Parathyroid adenoma (tissue), 2 donors: ENCODE measurements at regions not wholly inside any gene's neighbourhood (a gene's known extent, or its start where the extent isn't known, plus 50 kb on each side); places are given as distances from the start of the nearest gene placed in this dataset.

Source experiments
- H2AFZ ChIP-seq: fragments of 300-600 bp; sonication (generic); one replicate; pipeline ENCODE4 v1.7.0; 2017; ENCODE audit warnings: antibody characterized with exemption, mild to moderate bottlenecking
- H3K27ac ChIP-seq: fragments of 300-600 bp; sonication (generic); one replicate; pipeline ENCODE4 v1.7.0; 2017
- H3K27me3 ChIP-seq: fragments of 300-600 bp; sonication (generic); one replicate; pipeline ENCODE4 v1.7.0; 2017; ENCODE audit warnings: low read length; ENCODE audit not compliant: control insufficient read depth, insufficient read depth
- H3K36me3 ChIP-seq: fragments of 300-600 bp; sonication (generic); one replicate; pipeline ENCODE4 v1.7.0; 2017; ENCODE audit warnings: low read length; ENCODE audit not compliant: control insufficient read depth, insufficient read depth
- H3K4me1 ChIP-seq: fragments of 300-600 bp; sonication (generic); one replicate; pipeline ENCODE4 v1.7.0; 2017; ENCODE audit warnings: control low read depth
- H3K4me2 ChIP-seq: fragments of 300-600 bp; sonication (generic); one replicate; pipeline ENCODE4 v1.7.0; 2017; ENCODE audit warnings: low read length
- H3K4me3 ChIP-seq: fragments of 300-600 bp; sonication (generic); one replicate; pipeline ENCODE4 v1.7.0; 2017; ENCODE audit warnings: low read depth, low read length
- H3K79me2 ChIP-seq: fragments of 300-600 bp; sonication (generic); one replicate; pipeline ENCODE4 v1.7.0; 2017; ENCODE audit warnings: control low read depth
- H3K9ac ChIP-seq: fragments of 300-600 bp; sonication (generic); one replicate; pipeline ENCODE4 v1.7.0; 2017; ENCODE audit warnings: mild to moderate bottlenecking
- H3K9me3 ChIP-seq: fragments of 300-600 bp; sonication (generic); one replicate; pipeline ENCODE4 v1.7.0; 2017; ENCODE audit warnings: low read length; ENCODE audit not compliant: control insufficient read depth
- CTCF ChIP-seq: fragments of 300-600 bp; sonication (generic); IDR thresholded peaks from one replicate; pipeline ENCODE4 v1.7.0; 2017; ENCODE audit warnings: antibody characterized with exemption, mild to moderate bottlenecking
- donor health status: primary hyperparathyroidism.

DNA sequence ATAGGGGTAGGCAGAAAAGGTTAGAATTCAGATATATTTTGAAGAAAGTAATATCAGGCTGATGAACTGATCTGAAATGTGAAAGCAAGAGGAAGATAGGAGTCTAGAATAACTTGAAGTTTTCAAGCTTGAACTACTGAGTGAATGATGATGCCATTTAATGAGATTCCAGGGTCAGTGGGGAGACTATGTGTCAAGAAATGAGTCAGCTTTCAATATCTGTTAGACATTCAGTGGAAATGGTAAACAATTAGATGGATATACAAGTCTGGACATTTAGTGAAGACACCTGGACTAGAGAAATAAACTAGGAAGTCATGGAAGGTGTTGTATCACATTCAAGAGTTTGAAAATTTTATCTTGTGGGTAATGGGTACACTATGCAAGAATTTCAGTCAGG is 326.9 kb downstream of the FSIP2 start:
- no peaks in the 10 kb centered on the region for H3K36me3 ChIP-seq
- H3K9me3 ChIP-seq, result no peaks in the 10 kb centered on the region
- no peak overlapping the region for H3K9ac ChIP-seq
- H3K27ac ChIP-seq, result no peak overlapping the region
- no peak overlapping the region for H2AFZ ChIP-seq
- no peaks in the 10 kb centered on the region for H3K27me3 ChIP-seq
- H3K4me2 ChIP-seq, result no peak overlapping the region
- H3K4me1 ChIP-seq, result no peaks in the 10 kb centered on the region
- no peaks in the 10 kb centered on the region for H3K79me2 ChIP-seq
- TF ChIP-seq CTCF, result no peak
- no peak overlapping the region for H3K4me3 ChIP-seq

GRCh38 chr2:186068139-186068801 is 329.7 kb downstream of the FSIP2 start:
- Histone ChIP-seq H2AFZ (no peak overlapping the region), H3K4me3 (no peak overlapping the region), H3K9ac (no peak overlapping the region), H3K36me3 (no peaks in the 10 kb centered on the region), H3K27me3 (no peaks in the 10 kb centered on the region), H3K4me1 (no peaks in the 10 kb centered on the region), H3K79me2 (no peaks in the 10 kb centered on the region), H3K9me3 (no peaks in the 10 kb centered on the region), H3K4me2 (no peak overlapping the region), H3K27ac (no peak overlapping the region)
- no peak for TF ChIP-seq CTCF

GRCh38 chr2:186069676-186070075 is 331.1 kb downstream of the FSIP2 start:
- H3K79me2 ChIP-seq, result no peaks in the 10 kb centered on the region
- no peak overlapping the region for H3K27ac ChIP-seq
- H3K4me2 ChIP-seq, result no peak overlapping the region
- no peak for TF ChIP-seq CTCF
- H3K4me1 ChIP-seq, result no peaks in the 10 kb centered on the region
- no peak overlapping the region for H3K4me3 ChIP-seq
- no peak overlapping the region for H2AFZ ChIP-seq
- no peaks in the 10 kb centered on the region for H3K27me3 ChIP-seq
- H3K9me3 ChIP-seq, result no peaks in the 10 kb centered on the region
- H3K36me3 ChIP-seq, result no peaks in the 10 kb centered on the region
- no peak overlapping the region for H3K9ac ChIP-seq

DNA sequence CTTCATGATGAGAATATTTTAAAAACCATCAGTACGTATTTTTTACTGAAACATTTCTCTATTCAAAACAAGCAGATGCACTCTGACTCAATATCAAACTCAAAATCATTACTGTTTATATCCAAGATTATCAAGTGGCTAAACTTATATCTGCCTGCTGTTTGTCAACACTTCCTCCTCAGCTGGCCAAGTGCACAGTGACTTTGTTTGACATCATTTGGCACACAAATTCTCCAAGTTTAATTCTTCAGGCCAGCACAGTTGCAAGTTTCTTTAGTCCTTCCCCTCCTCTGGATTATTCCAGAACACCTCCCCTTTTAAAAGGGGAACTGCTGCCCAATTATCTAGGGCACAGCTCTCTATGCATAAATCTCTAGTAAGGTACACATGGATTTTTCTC is 346.6 kb downstream of the FSIP2 start:
- Histone ChIP-seq H2AFZ (no peak overlapping the region), H3K4me1 (no peaks in the 10 kb centered on the region), H3K27ac (no peak overlapping the region), H3K4me2 (no peak overlapping the region), H3K9ac (no peak overlapping the region), H3K36me3 (no peaks in the 10 kb centered on the region), H3K4me3 (no peak overlapping the region), H3K79me2 (no peaks in the 10 kb centered on the region), H3K9me3 (no peaks in the 10 kb centered on the region), H3K27me3 (no peaks in the 10 kb centered on the region)
- TF ChIP-seq CTCF, result no peak

GRCh38 chr2:186093174-186093573 is 354.6 kb downstream of the FSIP2 start:
- Histone ChIP-seq H2AFZ (no peak overlapping the region), H3K27me3 (no peaks in the 10 kb centered on the region), H3K9ac (no peak overlapping the region), H3K36me3 (no peaks in the 10 kb centered on the region), H3K79me2 (no peaks in the 10 kb centered on the region), H3K4me1 (no peaks in the 10 kb centered on the region), H3K9me3 (no peaks in the 10 kb centered on the region), H3K27ac (no peak overlapping the region), H3K4me2 (no peak overlapping the region), H3K4me3 (no peak overlapping the region)
- TF ChIP-seq CTCF, result no peak
